ENCODE measurements at regions not wholly inside any gene's neighbourhood (a gene's known extent, or its start where the extent isn't known, plus 50 kb on each side); places are given as distances from the start of the nearest gene placed in this dataset.
"Not testable (repeated sequence)": the region's sequence is repeated elsewhere in the genome, so short reads cannot be mapped to it uniquely, and the experiment has no call there.

- H3K27me3 ChIP-seq (ENCODE audit: low read length), result no peaks in the 10 kb centered on the region
- no peak overlapping the region for H3K4me2 ChIP-seq (ENCODE audit: low read depth, low read length, poor library complexity, severe bottlenecking)
- H3K4me3 ChIP-seq (ENCODE audit: low read length), result no peak overlapping the region
- H3K4me1 ChIP-seq (ENCODE audit: low read length), result peaks cover 1% of the 10 kb centered on the region
- no peaks in the 10 kb centered on the region for H3K9me2 ChIP-seq (replicated peaks; ENCODE audit: insufficient read depth, low read length)
- H4K20me1 ChIP-seq (ENCODE audit: insufficient read depth, low read depth, low read length), result no peaks in the 10 kb centered on the region
- H3K27ac ChIP-seq (ENCODE audit: low read length), result no peak overlapping the region
- H2AFZ ChIP-seq (ENCODE audit: low read length), result no peak overlapping the region
- DNase-seq, result no peak
- no peaks in the 10 kb centered on the region for H3K9me3 ChIP-seq (ENCODE audit: low read length)
- no peaks in the 10 kb centered on the region for H3K79me2 ChIP-seq (ENCODE audit: low read length)
- no peaks in the 10 kb centered on the region for H3K36me3 ChIP-seq (ENCODE audit: insufficient read depth, low read length)
- H3K9ac ChIP-seq (ENCODE audit: low read length), result no peak overlapping the region
These were observed 50.6 kb upstream of the EHBP1 start for GRCh38 chr2:62654876-62655359.

- Histone ChIP-seq H3K79me2 (ENCODE audit: low read length) (no peaks in the 10 kb centered on the region), H3K4me1 (ENCODE audit: low read length) (no peaks in the 10 kb centered on the region), H2AFZ (ENCODE audit: low read length) (no peak overlapping the region), H3K36me3 (ENCODE audit: insufficient read depth, low read length) (no peaks in the 10 kb centered on the region), H3K9me3 (ENCODE audit: low read length) (no peaks in the 10 kb centered on the region), H4K20me1 (ENCODE audit: insufficient read depth, low read depth, low read length) (no peaks in the 10 kb centered on the region), H3K4me2 (ENCODE audit: low read depth, low read length, poor library complexity, severe bottlenecking) (no peak overlapping the region), H3K9ac (ENCODE audit: low read length) (no peak overlapping the region), H3K27ac (ENCODE audit: low read length) (no peak overlapping the region), H3K4me3 (ENCODE audit: low read length) (no peak overlapping the region), H3K27me3 (ENCODE audit: low read length) (no peaks in the 10 kb centered on the region), H3K9me2 (replicated peaks; ENCODE audit: insufficient read depth, low read length) (no peaks in the 10 kb centered on the region)
- no peak for DNase-seq
These were observed 51.1 kb upstream of the EHBP1 start for GRCh38 chr2:62654423-62654791.

GRCh38 chr2:62653582-62654422, 51.7 kb upstream of the EHBP1 start:
- no peaks in the 10 kb centered on the region for H3K4me1 ChIP-seq (ENCODE audit: low read length)
- no peaks in the 10 kb centered on the region for H3K36me3 ChIP-seq (ENCODE audit: insufficient read depth, low read length)
- no peak overlapping the region for H3K4me2 ChIP-seq (ENCODE audit: low read depth, low read length, poor library complexity, severe bottlenecking)
- no peak overlapping the region for H3K27ac ChIP-seq (ENCODE audit: low read length)
- H4K20me1 ChIP-seq (ENCODE audit: insufficient read depth, low read depth, low read length), result no peaks in the 10 kb centered on the region
- H3K9me2 ChIP-seq (replicated peaks; ENCODE audit: insufficient read depth, low read length), result no peaks in the 10 kb centered on the region
- H3K9me3 ChIP-seq (ENCODE audit: low read length), result no peaks in the 10 kb centered on the region
- no peak overlapping the region for H3K9ac ChIP-seq (ENCODE audit: low read length)
- no peak overlapping the region for H3K4me3 ChIP-seq (ENCODE audit: low read length)
- H3K79me2 ChIP-seq (ENCODE audit: low read length), result no peaks in the 10 kb centered on the region
- DNase-seq, result no peak
- H3K27me3 ChIP-seq (ENCODE audit: low read length), result no peaks in the 10 kb centered on the region
- no peak overlapping the region for H2AFZ ChIP-seq (ENCODE audit: low read length)

GRCh38 chr2:62649087-62649486, 56.4 kb upstream of the EHBP1 start:
- not testable (repeated sequence) for H3K27ac ChIP-seq (ENCODE audit: low read length); H3K79me2 ChIP-seq (ENCODE audit: low read length); H4K20me1 ChIP-seq (ENCODE audit: insufficient read depth, low read depth, low read length); H2AFZ ChIP-seq (ENCODE audit: low read length); H3K4me2 ChIP-seq (ENCODE audit: low read depth, low read length, poor library complexity, severe bottlenecking); DNase-seq; H3K4me3 ChIP-seq (ENCODE audit: low read length); H3K9me2 ChIP-seq (replicated peaks; ENCODE audit: insufficient read depth, low read length); H3K4me1 ChIP-seq (ENCODE audit: low read length); H3K27me3 ChIP-seq (ENCODE audit: low read length); H3K9me3 ChIP-seq (ENCODE audit: low read length); H3K9ac ChIP-seq (ENCODE audit: low read length); H3K36me3 ChIP-seq (ENCODE audit: insufficient read depth, low read length)

- no peaks in the 10 kb centered on the region for H4K20me1 ChIP-seq (ENCODE audit: insufficient read depth, low read depth, low read length)
- H2AFZ ChIP-seq (ENCODE audit: low read length), result no peak overlapping the region
- no peak for DNase-seq
- peaks cover 2% of the 10 kb centered on the region; the same call in 1 of the 2 replicates for H3K27me3 ChIP-seq (ENCODE audit: low read length)
- no peak overlapping the region for H3K27ac ChIP-seq (ENCODE audit: low read length)
- no peak overlapping the region for H3K4me2 ChIP-seq (ENCODE audit: low read depth, low read length, poor library complexity, severe bottlenecking)
- no peaks in the 10 kb centered on the region for H3K36me3 ChIP-seq (ENCODE audit: insufficient read depth, low read length)
- peaks cover 6% of the 10 kb centered on the region for H3K4me1 ChIP-seq (ENCODE audit: low read length)
- no peaks in the 10 kb centered on the region for H3K9me2 ChIP-seq (replicated peaks; ENCODE audit: insufficient read depth, low read length)
- no peaks in the 10 kb centered on the region for H3K79me2 ChIP-seq (ENCODE audit: low read length)
- H3K9me3 ChIP-seq (ENCODE audit: low read length), result no peaks in the 10 kb centered on the region
- H3K9ac ChIP-seq (ENCODE audit: low read length), result no peak overlapping the region
- H3K4me3 ChIP-seq (ENCODE audit: low read length), result no peak overlapping the region
These were observed 62.4 kb upstream of the EHBP1 start for GRCh38 chr2:62643100-62643471.

- Histone ChIP-seq H3K4me1 (ENCODE audit: low read length) (peaks cover 6% of the 10 kb centered on the region), H3K4me3 (ENCODE audit: low read length) (no peak overlapping the region), H3K9me2 (replicated peaks; ENCODE audit: insufficient read depth, low read length) (no peaks in the 10 kb centered on the region), H3K4me2 (ENCODE audit: low read depth, low read length, poor library complexity, severe bottlenecking) (no peak overlapping the region), H2AFZ (ENCODE audit: low read length) (no peak overlapping the region), H4K20me1 (ENCODE audit: insufficient read depth, low read depth, low read length) (no peaks in the 10 kb centered on the region), H3K9me3 (ENCODE audit: low read length) (no peaks in the 10 kb centered on the region), H3K36me3 (ENCODE audit: insufficient read depth, low read length) (no peaks in the 10 kb centered on the region), H3K27me3 (ENCODE audit: low read length) (peaks cover 2% of the 10 kb centered on the region; the same call in 1 of the 2 replicates), H3K27ac (ENCODE audit: low read length) (no peak overlapping the region), H3K9ac (ENCODE audit: low read length) (no peak overlapping the region), H3K79me2 (ENCODE audit: low read length) (no peaks in the 10 kb centered on the region)
- no peak for DNase-seq
These were observed 62.9 kb upstream of the EHBP1 start for GRCh38 chr2:62642429-62643099.

- no peak for DNase-seq
- Histone ChIP-seq H3K9me2 (replicated peaks; ENCODE audit: insufficient read depth, low read length) (no peaks in the 10 kb centered on the region), H3K79me2 (ENCODE audit: low read length) (no peaks in the 10 kb centered on the region), H3K9ac (ENCODE audit: low read length) (no peak overlapping the region), H3K4me2 (ENCODE audit: low read depth, low read length, poor library complexity, severe bottlenecking) (no peak overlapping the region), H2AFZ (ENCODE audit: low read length) (no peak overlapping the region), H3K36me3 (ENCODE audit: insufficient read depth, low read length) (no peaks in the 10 kb centered on the region), H3K27ac (ENCODE audit: low read length) (no peak overlapping the region), H4K20me1 (ENCODE audit: insufficient read depth, low read depth, low read length) (no peaks in the 10 kb centered on the region), H3K4me1 (ENCODE audit: low read length) (peaks cover 6% of the 10 kb centered on the region), H3K4me3 (ENCODE audit: low read length) (no peak overlapping the region), H3K27me3 (ENCODE audit: low read length) (peaks cover 2% of the 10 kb centered on the region; the same call in 1 of the 2 replicates), H3K9me3 (ENCODE audit: low read length) (no peaks in the 10 kb centered on the region)
These were observed 63.6 kb upstream of the EHBP1 start for GRCh38 chr2:62641936-62642335.

GRCh38 chr2:62641410-62641843, 64.1 kb upstream of the EHBP1 start:
- H3K27ac ChIP-seq (ENCODE audit: low read length), result no peak overlapping the region
- H3K9me2 ChIP-seq (replicated peaks; ENCODE audit: insufficient read depth, low read length), result no peaks in the 10 kb centered on the region
- no peak for DNase-seq
- no peak overlapping the region for H2AFZ ChIP-seq (ENCODE audit: low read length)
- H3K9me3 ChIP-seq (ENCODE audit: low read length), result no peaks in the 10 kb centered on the region
- no peak overlapping the region for H3K9ac ChIP-seq (ENCODE audit: low read length)
- H4K20me1 ChIP-seq (ENCODE audit: insufficient read depth, low read depth, low read length), result no peaks in the 10 kb centered on the region
- H3K79me2 ChIP-seq (ENCODE audit: low read length), result no peaks in the 10 kb centered on the region
- H3K27me3 ChIP-seq (ENCODE audit: low read length), result peaks cover 2% of the 10 kb centered on the region; the same call in 1 of the 2 replicates
- no peaks in the 10 kb centered on the region for H3K36me3 ChIP-seq (ENCODE audit: insufficient read depth, low read length)
- no peak overlapping the region for H3K4me2 ChIP-seq (ENCODE audit: low read depth, low read length, poor library complexity, severe bottlenecking)
- H3K4me3 ChIP-seq (ENCODE audit: low read length), result no peak overlapping the region
- peaks cover 6% of the 10 kb centered on the region for H3K4me1 ChIP-seq (ENCODE audit: low read length)

Measured in Karpas-422 (cell line).